Loucy (cell line): ENCODE measurements at regions not wholly inside any gene's neighbourhood (a gene's known extent, or its start where the extent isn't known, plus 50 kb on each side); places are given as distances from the start of the nearest gene placed in this dataset.

Source experiments
- H2AFZ ChIP-seq: fragments of 200-600 bp; sonication (generic); 2 replicates; pipeline ENCODE4 v1.6.0; 2016; ENCODE audit warnings: antibody characterized with exemption, mild to moderate bottlenecking, low read length, moderate library complexity
- H3F3A ChIP-seq: fragments of 200-600 bp; 2 replicates; pipeline ENCODE4 v1.6.0; 2016; ENCODE audit warnings: antibody characterized with exemption, low read depth, mild to moderate bottlenecking
- H3K27me3 ChIP-seq: fragments of 200-600 bp; sonication (generic); 2 replicates; pipeline ENCODE4 v1.6.1; 2014; ENCODE audit warnings: low read length, mild to moderate bottlenecking; ENCODE audit not compliant: insufficient read depth, poor library complexity, severe bottlenecking
- H3K36me3 ChIP-seq: fragments of 200-600 bp; sonication (generic); 2 replicates; pipeline ENCODE4 v1.6.1; 2016; ENCODE audit warnings: low read length; ENCODE audit not compliant: insufficient read depth
- H3K4me1 ChIP-seq: fragments of 200-600 bp; sonication (generic); 2 replicates; pipeline ENCODE4 v1.5.1; 2014; ENCODE audit warnings: low read length, mild to moderate bottlenecking; ENCODE audit not compliant: insufficient read depth, poor library complexity, severe bottlenecking
- H3K4me2 ChIP-seq: fragments of 200-600 bp; sonication (generic); 2 replicates; pipeline ENCODE4 v1.6.0; 2014; ENCODE audit warnings: antibody characterized with exemption, low read length, low read depth, mild to moderate bottlenecking; ENCODE audit not compliant: poor library complexity, severe bottlenecking
- H3K4me3 ChIP-seq: fragments of 200-600 bp; sonication (generic); 2 replicates; pipeline ENCODE4 v1.5.1; 2014; ENCODE audit warnings: low read length, mild to moderate bottlenecking, mixed read lengths; ENCODE audit not compliant: poor library complexity, severe bottlenecking
- H3K79me2 ChIP-seq: fragments of 200-600 bp; sonication (generic); 2 replicates; pipeline ENCODE4 v1.6.1; 2014; ENCODE audit warnings: low read length; ENCODE audit not compliant: insufficient read depth
- H3K9ac ChIP-seq: fragments of 200-600 bp; sonication (generic); 2 replicates; pipeline ENCODE4 v1.6.0; 2014; ENCODE audit warnings: mild to moderate bottlenecking, low read depth, low read length, moderate library complexity; ENCODE audit not compliant: poor library complexity, severe bottlenecking
- H3K9me2 ChIP-seq: fragments of 200-600 bp; sonication (generic); replicated peaks from 2 replicates; pipeline ENCODE4 v1.6.1; 2016; ENCODE audit warnings: low read depth, low read length, mixed read lengths
- H3K9me3 ChIP-seq: fragments of 200-600 bp; sonication (generic); 2 replicates; pipeline ENCODE4 v1.6.1; 2014; ENCODE audit warnings: mild to moderate bottlenecking, antibody characterized with exemption, low read length, low read depth; ENCODE audit not compliant: insufficient read depth
- H4K20me1 ChIP-seq: fragments of 200-600 bp; sonication (generic); 2 replicates; pipeline ENCODE4 v1.6.0; 2014; ENCODE audit warnings: antibody characterized with exemption, low read length, mild to moderate bottlenecking; ENCODE audit not compliant: insufficient read depth, poor library complexity, severe bottlenecking
- EZH2phosphoT487 ChIP-seq: fragments of 200-600 bp; IDR thresholded peaks from 2 replicates; pipeline ENCODE4 v1.6.1; 2018; ENCODE audit warnings: antibody characterized with exemption, mild to moderate bottlenecking, moderate library complexity, borderline replicate concordance
- TF ChIP-seq, protein P1 (sequence below): fragments of 200-600 bp; sonication (generic); conservative IDR thresholded peaks from 2 replicates; pipeline ENCODE4 v1.5.1; 2014; ENCODE audit warnings: mild to moderate bottlenecking, antibody characterized with exemption, low read length

DNA sequence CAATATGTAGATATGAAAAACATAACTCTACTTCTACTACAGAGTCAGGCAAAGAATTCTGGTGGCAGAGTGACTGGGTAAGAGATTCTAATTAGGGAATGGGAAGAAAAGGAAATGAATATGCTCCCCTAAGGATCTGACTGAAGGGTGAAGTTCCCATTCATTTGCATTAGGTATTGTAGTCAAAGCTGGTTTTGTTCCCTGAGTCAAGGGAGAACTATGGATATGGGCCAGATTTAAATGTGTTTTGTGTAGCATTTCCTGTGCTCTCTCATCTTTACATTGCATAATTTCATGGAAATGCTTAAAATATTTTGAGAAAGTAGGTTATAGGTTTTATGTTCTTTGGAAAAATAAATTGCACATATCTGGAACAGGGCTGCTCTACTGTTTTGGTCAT is 299.7 kb downstream of the BTBD3 start:
- no peaks in the 10 kb centered on the region for H4K20me1 ChIP-seq
- TF ChIP-seq EZH2phosphoT487: no peak
- TF ChIP-seq, protein P1, sequence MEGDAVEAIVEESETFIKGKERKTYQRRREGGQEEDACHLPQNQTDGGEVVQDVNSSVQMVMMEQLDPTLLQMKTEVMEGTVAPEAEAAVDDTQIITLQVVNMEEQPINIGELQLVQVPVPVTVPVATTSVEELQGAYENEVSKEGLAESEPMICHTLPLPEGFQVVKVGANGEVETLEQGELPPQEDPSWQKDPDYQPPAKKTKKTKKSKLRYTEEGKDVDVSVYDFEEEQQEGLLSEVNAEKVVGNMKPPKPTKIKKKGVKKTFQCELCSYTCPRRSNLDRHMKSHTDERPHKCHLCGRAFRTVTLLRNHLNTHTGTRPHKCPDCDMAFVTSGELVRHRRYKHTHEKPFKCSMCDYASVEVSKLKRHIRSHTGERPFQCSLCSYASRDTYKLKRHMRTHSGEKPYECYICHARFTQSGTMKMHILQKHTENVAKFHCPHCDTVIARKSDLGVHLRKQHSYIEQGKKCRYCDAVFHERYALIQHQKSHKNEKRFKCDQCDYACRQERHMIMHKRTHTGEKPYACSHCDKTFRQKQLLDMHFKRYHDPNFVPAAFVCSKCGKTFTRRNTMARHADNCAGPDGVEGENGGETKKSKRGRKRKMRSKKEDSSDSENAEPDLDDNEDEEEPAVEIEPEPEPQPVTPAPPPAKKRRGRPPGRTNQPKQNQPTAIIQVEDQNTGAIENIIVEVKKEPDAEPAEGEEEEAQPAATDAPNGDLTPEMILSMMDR: no peak
- no peak overlapping the region for H3K4me2 ChIP-seq
- H3K27me3 ChIP-seq: no peaks in the 10 kb centered on the region
- no peak overlapping the region for H2AFZ ChIP-seq
- H3K9me3 ChIP-seq: no peaks in the 10 kb centered on the region
- no peaks in the 10 kb centered on the region for H3F3A ChIP-seq
- no peaks in the 10 kb centered on the region for H3K36me3 ChIP-seq
- no peaks in the 10 kb centered on the region for H3K9me2 ChIP-seq
- no peak overlapping the region for H3K9ac ChIP-seq
- H3K4me1 ChIP-seq: no peaks in the 10 kb centered on the region
- no peaks in the 10 kb centered on the region for H3K79me2 ChIP-seq
- no peak overlapping the region for H3K4me3 ChIP-seq

DNA sequence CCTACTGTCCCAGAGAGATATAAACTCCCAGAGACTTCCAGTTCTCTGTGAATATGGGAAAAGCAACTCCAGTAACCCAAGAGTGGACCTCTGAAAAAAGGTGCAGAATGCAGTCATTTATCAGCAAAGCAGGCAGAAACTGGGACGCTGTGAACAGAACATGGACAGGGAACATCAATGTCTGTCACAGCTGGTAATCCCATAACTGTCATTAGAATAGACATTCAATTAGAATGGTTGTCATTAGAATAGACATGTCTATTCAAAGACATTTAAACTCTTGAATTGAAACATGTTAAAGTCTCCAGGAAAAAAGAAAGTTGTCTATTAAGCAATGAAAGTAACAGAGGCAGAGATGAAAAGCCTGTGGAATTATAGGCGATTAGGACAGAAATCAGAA is 302.1 kb downstream of the BTBD3 start:
- Histone ChIP-seq H2AFZ (no peak overlapping the region), H3K79me2 (no peaks in the 10 kb centered on the region), H3K9me3 (no peaks in the 10 kb centered on the region), H3K4me2 (no peak overlapping the region), H3F3A (no peaks in the 10 kb centered on the region), H3K36me3 (no peaks in the 10 kb centered on the region), H3K4me3 (no peak overlapping the region), H3K9me2 (no peaks in the 10 kb centered on the region), H4K20me1 (no peaks in the 10 kb centered on the region), H3K9ac (no peak overlapping the region), H3K27me3 (no peaks in the 10 kb centered on the region), H3K4me1 (no peaks in the 10 kb centered on the region)
- TF ChIP-seq, protein P1: no peak
- TF ChIP-seq EZH2phosphoT487: no peak

- Histone ChIP-seq H3K9ac (no peak overlapping the region), H3K36me3 (no peaks in the 10 kb centered on the region), H3K4me1 (peaks cover 3% of the 10 kb centered on the region), H4K20me1 (no peaks in the 10 kb centered on the region), H3K4me3 (no peak overlapping the region), H2AFZ (no peak overlapping the region), H3F3A (no peaks in the 10 kb centered on the region), H3K27me3 (no peaks in the 10 kb centered on the region), H3K79me2 (no peaks in the 10 kb centered on the region), H3K4me2 (no peak overlapping the region), H3K9me3 (no peaks in the 10 kb centered on the region), H3K9me2 (no peaks in the 10 kb centered on the region)
- TF ChIP-seq, protein P1: no peak
- no peak for TF ChIP-seq EZH2phosphoT487
Measured at GRCh38 chr20:12223057-12223456, 305.4 kb downstream of the BTBD3 start.
